Dedifferentiated amniotic fluid mesenchymal stem cell (primary cell): ENCODE measurements at regions not wholly inside any gene's neighbourhood (a gene's known extent, or its start where the extent isn't known, plus 50 kb on each side); places are given as distances from the start of the nearest gene placed in this dataset.
A peak's percentile ranks its signal among the peaks of the same experiment; 100 is the strongest.
"Not testable (repeated sequence)": the region's sequence is repeated elsewhere in the genome, so short reads cannot be mapped to it uniquely, and the experiment has no call there.

Experiments used
- DNase-seq: peaks from one replicate; pipeline ENCODE4 v3.0.0-alpha.2; 2016; ENCODE audit errors: extremely low spot score

DNA sequence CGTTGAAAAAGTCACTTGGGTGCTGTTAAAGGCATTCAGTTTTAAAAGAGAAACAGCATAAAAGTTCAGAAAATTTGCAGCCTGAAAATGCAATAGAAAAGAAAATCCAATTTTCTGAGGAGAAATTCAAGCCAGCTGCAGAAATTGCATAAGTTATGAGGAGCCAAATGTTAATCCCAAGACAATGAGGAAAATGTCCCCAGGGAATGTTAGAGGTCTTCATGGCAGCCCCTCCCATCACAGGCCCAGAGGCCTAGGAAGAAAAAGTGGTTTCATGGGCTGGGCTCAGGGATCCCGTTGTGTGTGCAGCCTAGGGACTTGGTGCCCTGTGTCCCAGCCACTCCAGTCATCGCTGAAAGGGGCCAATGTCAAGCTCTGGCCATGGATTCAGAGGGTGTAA is 1055.6 kb downstream of the DIPK2A start:
- not testable (repeated sequence) for DNase-seq

DNA sequence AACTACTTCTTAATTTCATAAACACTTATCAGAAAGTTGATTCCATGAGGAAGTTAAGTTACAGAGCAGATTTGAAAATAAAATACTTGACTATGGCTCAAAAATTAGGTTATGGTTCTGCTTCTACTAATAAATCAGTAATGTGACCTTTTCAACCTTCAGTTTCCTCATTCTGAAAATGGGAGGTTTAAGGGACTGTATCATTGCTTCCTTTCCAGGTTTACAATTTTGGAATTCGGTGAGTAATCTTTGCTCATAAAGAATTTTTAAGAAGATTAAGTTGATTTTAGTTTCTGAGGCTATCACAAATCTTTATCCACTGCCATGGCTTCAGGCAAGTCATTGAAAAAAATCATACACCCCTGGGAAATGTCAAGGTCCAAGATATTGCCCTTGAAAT is 1061.2 kb downstream of the DIPK2A start:
- no peak for DNase-seq

DNA sequence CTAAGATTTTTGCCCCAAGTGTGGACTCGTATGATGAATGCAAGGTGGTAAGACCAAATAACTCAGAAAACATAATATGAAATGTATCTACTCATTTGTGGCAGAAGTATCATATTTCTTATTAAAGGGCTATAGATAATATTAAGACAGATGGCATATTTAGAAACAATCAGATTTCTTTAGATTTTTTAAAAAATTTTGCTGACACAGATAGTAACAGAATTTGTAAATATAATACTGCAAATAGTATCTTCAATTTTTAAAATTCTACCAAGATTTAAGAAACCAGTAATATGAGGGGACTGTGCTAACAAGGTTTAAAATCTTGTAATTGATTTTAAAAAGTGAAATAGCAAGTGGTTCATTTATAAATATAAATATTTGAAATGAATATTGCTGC is 1064.1 kb downstream of the DIPK2A start:
- DNase-seq = no peak

DNA sequence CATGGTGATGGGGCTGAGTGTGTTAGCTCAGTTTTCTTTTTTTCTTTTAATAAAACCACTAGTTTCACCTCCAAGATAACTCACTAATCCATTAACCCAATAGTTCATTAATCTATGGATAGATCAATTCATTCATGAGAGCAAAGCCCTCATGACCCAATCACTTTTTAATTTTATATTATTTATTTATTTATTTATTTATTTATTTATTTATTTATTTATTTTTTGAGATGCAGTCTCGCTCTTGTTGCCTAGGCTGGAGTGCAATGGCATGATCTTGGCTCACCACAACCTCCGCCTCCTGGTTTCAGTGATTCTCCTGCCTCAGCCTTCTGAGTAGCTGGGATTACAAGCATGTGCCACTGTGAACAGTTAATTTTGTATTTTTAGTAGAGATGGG is 1082.4 kb downstream of the DIPK2A start:
- not testable (repeated sequence) for DNase-seq

DNA sequence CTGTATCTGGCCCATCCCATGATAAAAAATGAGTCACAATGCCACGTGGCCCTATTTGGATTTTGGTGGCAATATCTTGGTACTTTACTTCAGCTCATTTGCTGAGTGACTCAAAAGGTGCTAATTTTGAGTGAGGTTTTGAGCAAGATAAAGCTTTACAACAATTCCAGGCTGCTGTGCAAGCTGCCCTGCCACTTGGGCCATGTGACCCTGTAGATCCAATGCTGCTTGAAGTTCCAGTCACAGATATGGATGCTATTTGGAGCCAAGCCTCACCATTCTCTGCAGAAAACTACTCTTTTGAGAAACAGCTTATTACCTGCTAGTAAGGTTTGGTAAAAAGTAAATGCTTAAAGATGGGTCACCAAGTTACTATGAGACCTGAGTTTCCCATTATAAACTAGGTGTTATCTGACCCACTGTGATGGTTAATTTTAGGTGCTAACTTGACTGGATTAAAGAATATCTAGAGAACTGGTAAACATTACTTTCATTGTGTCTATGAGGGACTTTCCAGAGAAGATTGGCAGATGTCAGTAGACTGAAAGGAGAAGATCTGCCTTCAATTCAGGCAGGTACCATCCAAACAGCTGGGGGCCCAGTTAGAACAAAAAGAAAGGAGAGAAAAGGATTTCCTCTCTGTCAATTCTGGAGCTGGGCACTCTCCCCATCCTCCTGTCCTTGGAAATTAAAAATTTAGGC is 1083.9 kb downstream of the DIPK2A start:
- DNase-seq = no peak

DNA sequence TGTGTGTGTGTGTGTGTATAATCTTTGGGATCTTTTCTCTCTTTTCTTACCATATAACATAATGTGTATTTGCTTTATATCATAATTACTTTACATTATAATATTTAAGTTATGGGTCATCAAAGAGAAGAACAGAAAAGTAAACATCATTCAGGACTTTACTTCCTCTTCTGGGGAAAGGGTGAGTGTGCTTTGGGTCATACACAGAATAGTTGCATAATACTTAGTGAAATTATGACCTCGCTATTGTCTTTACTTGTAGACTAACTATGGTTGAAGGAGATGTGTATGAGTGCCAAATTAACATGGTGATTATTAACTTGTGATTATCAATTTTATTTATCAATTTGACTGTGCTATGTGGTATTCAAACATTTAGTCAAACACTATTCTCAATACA is 1086.9 kb downstream of the DIPK2A start:
- DNase-seq = no peak

DNA sequence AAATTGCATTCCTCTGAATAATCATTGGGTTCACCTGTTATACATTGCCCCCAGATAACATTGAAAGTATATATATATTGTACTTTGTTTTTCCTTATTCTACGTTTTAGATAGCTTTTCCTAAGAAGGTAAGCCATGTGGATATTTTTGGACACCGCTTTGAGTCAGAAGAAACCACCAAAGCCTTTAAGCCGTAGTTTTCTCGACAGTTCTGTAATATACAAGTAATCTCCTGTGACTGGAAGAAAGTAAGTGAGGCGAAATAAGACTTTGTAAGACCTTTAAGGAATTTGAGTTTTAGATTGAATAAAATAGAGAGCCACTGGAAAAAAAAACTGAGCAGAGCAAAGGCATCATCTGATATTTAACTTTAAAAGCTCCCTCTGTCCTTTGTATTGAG is 1092.0 kb downstream of the DIPK2A start:
- DNase-seq = no peak

DNA sequence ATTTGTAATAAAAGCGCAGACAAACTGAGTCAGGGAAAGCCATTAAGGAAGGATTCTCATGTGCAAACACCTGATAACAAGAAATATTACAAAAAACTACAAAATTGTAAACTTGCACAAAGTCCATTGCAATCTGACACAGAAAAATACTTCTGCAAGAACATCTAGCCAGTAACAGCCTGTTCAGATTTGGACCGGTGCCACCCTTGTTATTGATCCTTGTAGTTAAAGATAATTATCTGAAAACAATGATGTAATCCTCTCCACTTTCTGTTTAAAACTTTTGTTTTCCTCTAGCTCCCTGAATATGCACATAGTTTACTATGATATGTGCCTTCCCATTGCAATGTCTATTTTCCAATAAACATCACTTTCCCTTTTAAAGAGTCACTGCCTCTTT is 1090.2 kb downstream of the PLOD2 start:
- DNase-seq = no peak

DNA sequence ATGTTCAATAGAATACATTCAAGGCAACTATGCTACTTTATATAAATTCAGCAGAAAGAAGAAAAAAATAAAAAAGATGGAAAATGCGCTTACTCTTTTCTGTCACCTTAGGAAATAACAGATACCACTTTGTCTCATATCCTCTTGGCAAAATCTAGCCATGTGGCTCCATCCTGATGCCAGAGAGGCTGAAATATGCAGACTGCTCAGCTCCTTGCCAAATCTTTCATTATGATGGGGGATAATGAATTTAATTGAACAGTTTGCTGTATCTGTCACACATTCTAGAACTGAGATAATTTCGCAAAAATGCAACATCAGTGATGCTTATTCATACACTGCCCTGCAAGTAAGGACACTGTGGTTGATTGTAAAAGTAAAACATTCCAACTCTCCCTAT is 1081.5 kb downstream of the PLOD2 start:
- no peak for DNase-seq

DNA sequence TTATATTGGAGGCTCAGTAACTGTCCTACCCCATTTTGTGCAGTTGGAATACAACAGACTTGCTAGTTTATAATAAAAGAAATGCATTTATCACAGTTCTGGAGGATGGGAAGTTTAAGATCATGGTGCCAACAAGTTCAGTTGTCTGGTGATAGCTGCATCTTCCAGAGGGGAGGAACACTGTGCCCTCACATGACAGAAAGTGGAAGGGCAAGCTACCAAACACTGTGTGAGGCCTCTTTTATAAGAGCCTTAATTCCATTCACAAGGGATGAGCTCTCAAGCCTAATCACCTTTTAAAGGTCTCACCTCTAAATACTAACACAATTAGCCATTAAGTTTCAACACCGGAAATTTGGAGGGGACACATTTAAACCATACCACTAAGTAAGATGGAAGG is 1073.9 kb downstream of the PLOD2 start:
- no peak for DNase-seq

DNA sequence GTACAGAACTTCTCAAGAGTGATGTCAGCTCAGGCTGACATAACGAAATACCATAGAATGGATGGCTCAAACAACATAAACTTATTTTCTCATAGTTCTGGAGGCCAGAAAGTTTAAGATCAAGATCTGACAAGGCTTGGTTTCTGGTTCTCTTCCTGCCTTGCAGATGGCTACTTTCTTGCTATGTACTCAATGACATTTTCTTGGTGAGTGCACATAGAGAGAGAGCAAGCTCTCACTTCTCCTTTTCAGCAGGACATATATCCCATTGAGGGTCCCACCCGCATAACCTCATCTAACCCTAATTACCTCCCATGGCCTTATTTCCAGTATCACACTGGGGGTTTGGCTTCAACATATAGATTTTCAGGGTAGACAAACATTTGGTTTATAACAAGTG is 1072.1 kb downstream of the PLOD2 start:
- no peak for DNase-seq

DNA sequence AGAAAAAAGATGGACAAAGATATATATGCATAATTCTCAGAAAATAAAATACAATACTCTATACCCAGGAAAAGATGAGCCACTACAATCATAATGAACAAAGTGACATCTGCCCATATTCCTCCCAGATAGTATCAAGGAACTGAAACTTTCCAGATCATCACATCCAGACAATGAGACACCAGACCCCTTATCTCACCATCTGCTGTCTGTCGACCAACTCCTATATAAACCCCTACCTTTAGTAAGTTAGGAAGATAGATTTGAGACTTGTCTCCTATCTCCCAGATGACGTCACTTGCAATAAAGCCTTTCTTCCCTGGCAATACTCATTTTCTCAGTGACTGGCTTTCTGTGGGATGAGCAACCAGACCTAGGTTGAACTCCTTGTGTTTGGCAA is 1071.6 kb downstream of the PLOD2 start:
- DNase-seq = no peak

DNA sequence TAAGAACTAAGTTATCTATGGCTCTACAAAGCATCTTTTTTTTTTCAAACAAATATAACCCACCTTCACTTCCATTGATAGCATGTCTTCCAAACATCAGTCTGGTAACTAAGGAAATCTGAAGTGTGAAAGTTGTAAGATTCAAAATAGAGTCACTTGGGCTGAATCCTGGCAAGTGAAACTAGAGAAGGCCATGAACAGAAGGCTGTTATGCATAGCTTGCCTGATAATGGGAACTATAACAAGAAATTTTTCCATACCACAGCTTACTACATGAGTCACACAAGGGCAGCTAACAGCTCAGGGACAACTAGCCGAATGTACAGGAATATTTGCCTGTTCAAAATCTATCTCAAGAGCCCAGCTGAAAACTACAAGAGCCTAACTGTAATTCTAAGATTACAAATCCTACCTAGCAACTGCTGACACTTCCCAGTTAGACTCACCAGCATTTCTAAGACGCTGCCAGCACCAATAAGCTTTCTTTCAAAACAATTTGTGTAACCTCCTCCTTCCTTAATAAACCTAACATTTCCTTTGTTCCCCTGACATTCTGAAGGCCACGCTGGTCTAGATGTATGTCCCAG is 1066.5 kb downstream of the PLOD2 start:
- DNase-seq = peak; percentile 73

DNA sequence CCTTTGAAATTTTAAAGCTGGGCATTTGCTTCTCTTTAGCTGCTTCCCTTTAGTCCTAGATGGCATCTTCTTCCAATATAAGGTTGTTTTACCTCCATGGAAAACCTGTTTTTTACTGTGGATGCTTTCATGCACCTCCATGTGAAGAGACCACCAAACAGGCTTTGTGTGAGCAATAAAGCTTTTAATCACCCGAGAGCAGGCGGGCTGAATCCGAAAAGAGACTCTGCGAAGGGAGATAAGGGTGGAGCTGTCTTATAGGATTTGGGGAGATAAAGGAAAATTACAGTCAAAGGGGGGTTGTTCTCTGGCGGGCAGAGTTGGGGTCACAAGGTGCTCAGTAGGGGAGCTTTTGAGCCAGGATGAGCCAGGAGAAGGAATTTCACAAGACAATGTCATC is 1049.8 kb downstream of the PLOD2 start:
- DNase-seq = not testable (repeated sequence)

DNA sequence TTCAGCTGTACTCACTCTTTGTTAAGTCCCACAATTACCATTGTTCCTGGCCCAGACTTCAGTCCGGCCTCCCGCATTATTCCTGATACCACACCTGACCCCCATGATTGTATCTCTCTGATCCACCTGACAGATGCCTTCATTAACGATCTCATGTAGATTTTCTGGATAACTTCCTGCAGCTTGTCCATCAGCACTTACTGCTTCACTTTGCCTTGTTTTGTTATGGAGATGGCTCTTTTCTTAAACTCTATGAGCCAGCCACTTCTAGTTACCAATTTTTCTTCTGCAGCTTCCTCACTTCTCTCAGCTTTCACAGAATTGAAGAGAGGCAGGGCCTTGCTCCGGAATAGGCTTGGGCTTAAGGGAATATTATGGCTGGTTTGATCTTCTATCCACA is 1044.2 kb downstream of the PLOD2 start:
- DNase-seq = no peak

DNA sequence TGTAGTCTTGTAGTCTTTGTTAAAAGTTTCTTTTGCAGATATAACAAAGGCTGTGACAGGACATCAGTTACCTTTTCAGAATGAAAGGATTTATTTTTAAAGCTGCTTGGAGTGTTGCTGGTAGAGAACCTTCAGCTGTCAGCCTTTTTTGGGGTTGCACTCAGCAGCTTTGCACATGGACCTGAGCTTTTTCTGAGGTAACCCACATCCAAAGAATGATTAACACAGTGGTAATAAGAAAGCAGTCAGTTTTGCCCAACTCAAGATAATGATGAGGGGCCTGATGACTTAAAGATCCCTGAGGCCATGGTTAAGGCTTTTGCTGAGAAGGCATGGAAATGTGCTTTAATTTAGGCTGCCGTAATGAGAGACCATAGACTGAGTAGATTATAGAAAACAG is 1042.7 kb downstream of the PLOD2 start:
- DNase-seq = no peak

DNA sequence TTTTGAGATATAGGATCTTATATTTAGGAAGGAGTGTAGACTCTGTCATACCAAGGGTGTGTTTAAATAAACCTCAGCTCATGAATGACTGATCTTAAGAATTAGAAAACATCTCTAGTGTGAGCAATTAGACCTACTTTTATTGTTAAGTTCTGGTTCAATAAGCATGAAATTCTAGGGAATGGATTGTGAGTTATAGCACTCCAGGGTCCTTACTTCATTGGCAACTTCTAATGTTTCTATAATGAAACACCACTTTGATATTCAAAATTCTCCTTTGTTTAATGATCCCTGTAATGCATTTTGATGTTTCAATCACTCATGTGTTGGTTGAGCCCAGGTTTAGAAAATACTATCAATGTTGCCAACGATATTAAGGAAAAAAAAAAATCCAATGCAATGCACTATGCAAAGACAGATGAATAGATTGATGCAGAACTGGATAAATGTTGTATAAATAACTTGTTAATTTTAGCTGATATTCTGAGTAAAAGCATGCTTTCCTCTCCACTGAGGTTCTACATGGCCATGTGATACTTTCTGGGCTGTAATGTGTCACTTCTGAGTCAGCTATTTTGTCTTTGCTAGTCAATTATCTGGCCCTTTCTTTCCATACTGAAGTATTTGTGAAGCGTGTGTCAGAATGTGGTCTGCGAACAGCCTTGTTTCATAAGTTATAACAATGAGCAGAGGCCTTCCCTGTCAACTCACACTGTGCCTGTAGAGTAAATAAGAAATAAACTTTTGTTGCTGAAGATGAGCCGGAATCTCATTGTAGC is 1035.9 kb downstream of the PLOD2 start:
- DNase-seq = no peak

DNA sequence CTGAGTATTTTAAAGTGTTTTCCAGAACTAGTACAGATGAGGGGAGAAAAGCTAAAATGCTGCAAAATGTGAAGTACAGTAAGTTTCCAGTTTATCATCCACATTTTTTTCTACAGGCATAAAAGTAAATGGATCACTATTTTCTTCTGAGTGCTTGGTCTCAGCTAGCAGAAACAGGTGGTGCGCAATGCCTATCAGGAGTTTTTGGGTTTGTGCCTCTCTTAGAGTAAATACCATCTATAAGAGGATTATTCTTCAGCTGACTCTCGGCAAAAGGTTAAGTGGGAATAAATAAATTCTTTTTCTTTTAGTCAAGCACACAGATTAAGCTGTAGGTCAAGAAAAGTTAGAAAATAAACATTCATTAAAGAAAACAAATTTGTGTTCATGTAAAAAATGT is 1027.7 kb downstream of the PLOD2 start:
- no peak for DNase-seq

DNA sequence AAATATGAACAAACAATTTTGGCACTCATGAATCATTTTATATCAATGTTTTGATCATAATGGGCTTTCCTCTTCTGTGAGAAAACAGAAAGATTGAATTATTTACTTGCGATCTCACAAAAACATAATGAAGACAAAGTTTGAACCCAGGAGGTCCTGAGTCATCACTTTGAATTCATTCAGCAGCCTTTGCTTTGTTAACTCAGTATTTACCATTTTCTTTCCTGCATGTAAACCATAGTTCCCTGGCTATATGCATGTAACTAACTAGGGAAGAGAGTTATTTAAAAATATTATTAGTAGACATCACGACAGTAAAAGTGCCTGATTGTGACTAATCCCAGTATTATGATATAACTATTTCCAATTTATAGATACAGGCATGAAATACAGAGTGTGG is 1026.2 kb downstream of the PLOD2 start:
- DNase-seq = no peak

DNA sequence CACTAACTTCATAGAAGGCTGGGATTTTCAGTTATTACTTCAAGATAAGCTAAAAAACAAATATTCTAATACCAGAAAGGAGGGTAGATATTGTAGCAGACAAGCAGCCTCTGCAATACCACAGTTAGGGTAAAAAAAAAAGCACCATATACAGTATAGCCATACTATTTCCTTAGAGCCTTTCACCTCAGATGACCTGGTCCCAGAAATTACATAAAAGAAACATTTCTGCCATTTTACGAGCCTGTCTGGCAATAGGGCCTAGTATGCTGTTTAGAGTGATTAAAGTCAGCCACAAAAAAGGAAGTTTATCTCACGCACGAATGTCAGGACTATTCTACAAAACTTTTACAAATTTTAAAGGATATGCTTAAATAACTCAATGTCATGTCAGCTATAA is 1016.6 kb downstream of the PLOD2 start:
- DNase-seq = no peak

DNA sequence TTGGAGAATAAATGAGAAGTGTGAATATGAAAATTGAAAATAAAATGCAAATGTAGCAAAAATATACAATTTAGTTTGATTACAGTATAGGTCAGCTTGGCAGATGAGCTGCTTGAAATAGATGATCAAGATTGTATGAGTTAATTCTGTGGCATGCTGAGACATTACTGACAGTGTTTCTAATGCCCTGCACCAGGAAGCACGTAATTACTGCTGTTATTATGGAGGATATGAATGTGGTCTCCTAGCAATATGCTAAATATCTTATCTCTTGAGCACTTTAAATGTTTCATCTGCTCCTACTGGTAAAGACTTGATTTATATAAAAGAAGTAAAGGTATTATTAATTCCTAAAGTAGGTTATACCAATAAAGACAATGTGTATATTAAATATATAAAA is 1015.5 kb downstream of the PLOD2 start:
- no peak for DNase-seq

DNA sequence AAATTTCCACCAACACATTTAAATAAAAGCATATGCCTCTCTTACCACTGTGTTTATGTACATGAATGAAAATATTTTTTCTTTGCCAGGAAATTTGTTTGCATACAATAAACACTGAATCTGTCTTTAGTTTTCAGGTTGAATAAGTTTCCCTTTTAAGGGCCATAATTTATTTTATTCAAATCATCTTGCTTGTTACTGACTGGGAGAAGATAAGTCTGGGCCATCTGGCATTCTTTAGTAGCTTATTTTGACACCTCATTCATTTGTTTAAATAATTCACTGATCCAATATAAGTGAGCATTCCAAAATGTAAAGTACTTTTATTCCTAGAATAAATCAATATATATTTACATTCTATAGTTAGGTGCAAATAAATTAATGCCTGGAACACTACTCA is 1001.3 kb downstream of the PLOD2 start:
- DNase-seq = no peak

DNA sequence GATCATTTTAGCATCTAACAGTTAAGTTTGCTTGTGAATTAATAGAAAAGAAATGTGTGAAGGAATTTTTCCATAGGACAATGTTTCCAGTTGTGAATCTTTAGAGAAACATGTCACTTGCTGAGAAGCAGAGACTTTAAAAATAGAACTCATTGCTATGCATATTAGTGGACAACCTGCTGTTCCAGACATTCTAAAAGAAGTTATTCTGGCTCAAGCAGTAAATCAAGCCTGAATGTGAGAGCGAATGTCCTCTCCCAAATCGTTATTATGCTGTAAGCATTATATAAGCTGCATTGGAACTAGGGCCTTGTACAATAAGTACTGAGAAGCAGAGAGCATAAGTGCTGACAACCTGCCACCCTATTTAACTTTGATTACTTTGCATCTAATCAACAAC is 990.9 kb downstream of the PLOD2 start:
- DNase-seq = no peak
